H1 (cell line): ENCODE measurements at regions not wholly inside any gene's neighbourhood (a gene's known extent, or its start where the extent isn't known, plus 50 kb on each side); places are given as distances from the start of the nearest gene placed in this dataset.

Source experiments
- SIN3A ChIP-seq, 2 experiments: IDR thresholded peaks in 1 of 2; conservative IDR thresholded peaks in 1 of 2; 2 replicates each; pipeline ENCODE4 v1.6.1; 2011 to 2012; ENCODE audit warnings: low read length in 2 of 2, improper control_type of control experiment in 1 of 2, low read depth in 1 of 2, mild to moderate bottlenecking in 1 of 2
- SIX5 ChIP-seq: IDR thresholded peaks from 2 replicates; pipeline ENCODE4 v1.6.1; 2011; ENCODE audit warnings: mild to moderate bottlenecking, low read depth, low read length

DNA sequence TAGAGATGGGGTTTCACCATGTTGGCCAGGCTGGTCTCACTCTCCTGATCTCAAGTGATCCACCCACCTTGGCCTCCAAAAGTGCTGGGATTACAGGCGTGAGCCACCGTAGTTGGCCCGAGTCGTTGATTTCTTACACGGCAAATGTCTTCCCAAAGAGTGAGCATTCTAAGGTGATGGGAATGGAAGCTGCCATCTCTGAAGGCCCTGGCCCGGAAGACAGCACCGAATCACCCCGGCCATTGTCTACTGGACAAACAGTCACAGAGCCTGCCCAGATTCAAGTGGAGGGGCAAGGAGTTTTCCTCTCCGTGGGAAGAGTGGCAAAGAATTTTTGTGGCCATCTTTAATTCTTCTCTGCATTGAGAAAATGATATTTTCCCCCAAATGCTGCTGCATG, 92.1 kb upstream of the AJAP1 start (continued):
- TF ChIP-seq SIN3A (conservative IDR thresholded peaks at IDR 0.05 in 1 of 2, IDR thresholded peaks at IDR 0.05 in 1 of 2; ENCODE audit: low read depth in 1 of 2, low read length in 2 of 2): no peak
- TF ChIP-seq SIX5: no peak
